GM12872 (cell line): ENCODE measurements at regions not wholly inside any gene's neighbourhood (a gene's known extent, or its start where the extent isn't known, plus 50 kb on each side); places are given as distances from the start of the nearest gene placed in this dataset.

Source experiments
- CTCF ChIP-seq: IDR thresholded peaks from 3 replicates; pipeline ENCODE4 v1.5.1; 2011; ENCODE audit warnings: low read depth, mild to moderate bottlenecking, low read length, moderate library complexity; ENCODE audit not compliant: insufficient read depth

- no peak for TF ChIP-seq CTCF
Observed at GRCh38 chr3:71962561-71963240, 177.8 kb upstream of the PROK2 start.

- no peak for TF ChIP-seq CTCF
Observed at GRCh38 chr3:71961891-71962290, 176.9 kb upstream of the PROK2 start.

- TF ChIP-seq CTCF, result no peak
Observed at GRCh38 chr3:71961378-71961777, 176.4 kb upstream of the PROK2 start.

GRCh38 chr3:71958533-71958932, 173.6 kb upstream of the PROK2 start:
- TF ChIP-seq CTCF, result no peak

- TF ChIP-seq CTCF, result no peak
Observed at GRCh38 chr3:71956716-71957115, 171.8 kb upstream of the PROK2 start.

GRCh38 chr3:71956069-71956340, 171.1 kb upstream of the PROK2 start:
- no peak for TF ChIP-seq CTCF

GRCh38 chr3:71955240-71956068, 170.5 kb upstream of the PROK2 start:
- TF ChIP-seq CTCF, result peak; percentile 64
